Liver (tissue), 2 donors: ENCODE measurements at regions not wholly inside any gene's neighbourhood (a gene's known extent, or its start where the extent isn't known, plus 50 kb on each side); places are given as distances from the start of the nearest gene placed in this dataset.

Source experiments
- YY1 ChIP-seq: IDR thresholded peaks from 2 replicates; pipeline ENCODE4 v1.6.1; 2016; ENCODE audit warnings: antibody characterized with exemption, mild to moderate bottlenecking
- TF ChIP-seq, protein P1 (sequence below): fragments of 150-350 bp; IDR thresholded peaks from 2 replicates; pipeline ENCODE4 v1.5.1; 2017; ENCODE audit warnings: improper control_type of control experiment, low read depth, low read length; ENCODE audit not compliant: missing input control
- donor health status: healthy.

DNA sequence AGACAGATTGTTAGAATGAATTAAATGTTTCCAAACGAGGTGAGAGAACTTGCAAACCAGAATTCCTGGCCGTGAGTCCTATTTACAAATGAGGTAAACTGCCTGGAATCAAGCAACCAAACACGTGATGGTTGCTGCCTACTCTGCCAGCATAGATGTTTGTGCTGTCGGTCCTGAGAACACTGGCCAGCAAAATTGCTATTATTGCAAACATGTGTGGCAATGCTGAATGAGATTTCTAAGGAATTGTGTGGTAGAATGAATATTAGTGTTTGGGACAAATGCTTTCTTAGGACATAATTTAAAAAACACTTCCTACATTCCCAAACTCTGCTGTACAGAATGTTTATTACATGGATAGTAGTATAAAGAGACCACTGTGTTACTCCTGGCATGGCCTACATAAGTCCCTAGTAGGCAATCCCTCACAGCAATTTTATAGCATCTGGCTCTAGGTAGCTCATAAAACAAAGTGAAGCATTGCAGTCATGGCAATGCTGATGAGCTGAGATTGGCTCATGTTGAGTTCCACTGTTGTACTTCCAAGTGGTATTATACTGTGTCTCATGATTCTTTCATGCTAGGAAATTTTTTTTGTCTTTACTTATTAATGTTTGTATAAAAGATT lies 605.2 kb upstream of the EPHA5 start:
- TF ChIP-seq, protein P1, sequence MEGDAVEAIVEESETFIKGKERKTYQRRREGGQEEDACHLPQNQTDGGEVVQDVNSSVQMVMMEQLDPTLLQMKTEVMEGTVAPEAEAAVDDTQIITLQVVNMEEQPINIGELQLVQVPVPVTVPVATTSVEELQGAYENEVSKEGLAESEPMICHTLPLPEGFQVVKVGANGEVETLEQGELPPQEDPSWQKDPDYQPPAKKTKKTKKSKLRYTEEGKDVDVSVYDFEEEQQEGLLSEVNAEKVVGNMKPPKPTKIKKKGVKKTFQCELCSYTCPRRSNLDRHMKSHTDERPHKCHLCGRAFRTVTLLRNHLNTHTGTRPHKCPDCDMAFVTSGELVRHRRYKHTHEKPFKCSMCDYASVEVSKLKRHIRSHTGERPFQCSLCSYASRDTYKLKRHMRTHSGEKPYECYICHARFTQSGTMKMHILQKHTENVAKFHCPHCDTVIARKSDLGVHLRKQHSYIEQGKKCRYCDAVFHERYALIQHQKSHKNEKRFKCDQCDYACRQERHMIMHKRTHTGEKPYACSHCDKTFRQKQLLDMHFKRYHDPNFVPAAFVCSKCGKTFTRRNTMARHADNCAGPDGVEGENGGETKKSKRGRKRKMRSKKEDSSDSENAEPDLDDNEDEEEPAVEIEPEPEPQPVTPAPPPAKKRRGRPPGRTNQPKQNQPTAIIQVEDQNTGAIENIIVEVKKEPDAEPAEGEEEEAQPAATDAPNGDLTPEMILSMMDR: no peak
- no peak for TF ChIP-seq YY1
